NCI-H1694 (cell line): ENCODE measurements at regions not wholly inside any gene's neighbourhood (a gene's known extent, or its start where the extent isn't known, plus 50 kb on each side); places are given as distances from the start of the nearest gene placed in this dataset.

Experiments used
- DNase-seq: peaks from one replicate; lab custom pipeline; 2025; lab: John Stamatoyannopoulos, UW

- DNase-seq, result no peak
Observed at GRCh38 chr9:20117482-20117881, 328.6 kb upstream of the SLC24A2 start.

DNA sequence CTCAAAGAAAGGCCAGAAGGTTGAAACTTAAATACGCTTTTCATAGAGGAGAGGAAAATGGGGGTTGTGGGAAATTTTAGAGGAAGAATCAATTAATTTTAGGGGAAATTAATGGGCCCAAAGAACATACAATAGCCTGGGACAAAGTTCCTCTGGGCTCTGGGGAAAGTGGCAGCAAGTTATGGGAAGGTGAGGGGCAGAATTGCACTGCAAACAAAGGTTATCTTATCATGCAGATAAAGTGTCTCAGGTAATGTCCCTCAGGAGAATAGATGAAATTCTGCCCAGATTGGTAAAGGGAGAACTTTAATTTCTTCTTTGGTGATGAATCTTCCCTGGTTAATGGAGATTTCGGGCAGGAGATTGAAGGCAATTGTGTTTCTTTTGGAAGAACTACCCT, 326.1 kb upstream of the SLC24A2 start:
- no peak for DNase-seq

GRCh38 chr9:20112205-20112783, 323.5 kb upstream of the SLC24A2 start:
- no peak for DNase-seq

DNA sequence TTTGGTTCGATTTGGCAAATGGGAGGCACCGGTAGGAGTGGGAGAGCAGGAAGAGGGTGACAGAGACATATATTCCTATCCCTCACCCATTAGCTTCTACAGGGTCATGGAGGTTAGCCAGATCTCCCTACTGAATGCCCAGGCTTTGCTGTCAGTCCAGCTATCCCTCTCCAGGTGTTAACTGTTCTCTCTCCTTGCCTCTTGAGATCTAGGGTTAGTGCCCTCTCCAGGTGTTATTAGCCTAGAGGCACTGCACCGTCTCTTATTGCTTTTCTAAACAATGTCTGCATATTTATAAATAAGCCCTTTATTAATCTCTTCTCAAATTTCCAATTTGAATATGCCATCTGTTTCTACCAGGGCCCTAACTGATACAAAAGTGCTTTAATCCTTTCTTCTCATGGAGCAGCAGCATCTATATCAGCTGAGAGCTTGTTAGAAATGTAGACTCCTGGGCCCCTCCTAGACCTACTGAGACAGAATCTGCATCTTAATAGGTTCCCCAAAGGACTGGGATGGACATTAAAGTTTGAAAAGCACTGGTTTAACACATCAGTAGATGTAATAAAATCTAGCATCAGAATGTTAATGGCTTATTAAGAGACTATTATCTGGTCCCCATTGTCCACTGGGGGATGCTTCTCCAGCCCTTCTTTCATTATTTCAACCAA, 322.5 kb upstream of the SLC24A2 start:
- DNase-seq, result no peak

DNA sequence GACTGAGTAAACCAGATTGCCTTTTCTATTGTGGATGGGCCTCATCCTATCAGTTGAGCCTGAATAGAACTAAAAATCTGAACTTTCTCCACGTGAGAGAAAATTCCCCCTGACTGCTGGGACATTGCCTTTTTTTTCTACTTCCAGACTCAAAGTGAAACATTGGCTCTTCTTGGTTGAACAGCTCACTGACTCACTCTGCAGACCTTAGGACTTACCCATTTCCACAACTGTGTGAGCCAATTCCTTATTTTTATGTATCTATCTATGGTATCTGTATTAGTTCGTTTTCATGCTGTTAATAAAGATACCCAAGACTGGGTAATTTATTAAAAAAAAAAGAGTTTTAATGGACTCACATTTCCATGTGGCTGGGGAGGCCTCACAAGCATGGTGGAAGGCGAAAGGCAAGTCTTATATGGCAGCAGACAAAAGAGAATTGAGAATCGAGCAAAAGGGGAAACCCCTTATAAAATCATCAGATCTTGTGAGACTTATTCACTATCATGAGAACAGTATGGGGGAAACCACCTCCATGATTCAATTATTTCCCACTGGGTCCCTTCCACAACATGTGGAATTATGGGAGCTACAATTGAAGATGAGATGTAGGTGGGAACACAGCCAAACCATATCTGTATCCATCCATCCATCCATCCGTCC, 306.7 kb upstream of the SLC24A2 start:
- no peak for DNase-seq

GRCh38 chr9:20092561-20092960, 303.7 kb upstream of the SLC24A2 start:
- no peak for DNase-seq

DNA sequence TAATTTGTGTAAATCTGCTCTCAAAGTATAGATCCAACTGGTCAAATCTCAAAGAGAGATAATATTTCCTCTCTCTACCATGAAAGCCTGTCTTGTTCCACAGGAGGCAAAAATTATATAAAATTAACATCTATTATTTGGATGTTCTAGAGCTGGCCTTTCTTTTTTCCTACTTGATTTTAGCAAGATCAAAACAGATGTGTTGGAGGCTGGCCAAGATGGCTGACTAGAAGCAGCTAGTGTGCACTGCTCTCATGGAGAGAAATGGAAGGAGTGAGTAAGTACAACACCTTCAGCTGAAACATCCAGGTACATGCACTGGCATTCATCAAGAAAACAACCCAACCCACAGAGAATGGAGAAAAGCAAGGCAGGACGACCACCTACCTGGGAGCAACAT, 298.6 kb upstream of the SLC24A2 start:
- DNase-seq, result peak; percentile 21

- no peak for DNase-seq
Observed at GRCh38 chr9:20085842-20086241, 297.0 kb upstream of the SLC24A2 start.

GRCh38 chr9:20084125-20084524, 295.3 kb upstream of the SLC24A2 start:
- no peak for DNase-seq

DNA sequence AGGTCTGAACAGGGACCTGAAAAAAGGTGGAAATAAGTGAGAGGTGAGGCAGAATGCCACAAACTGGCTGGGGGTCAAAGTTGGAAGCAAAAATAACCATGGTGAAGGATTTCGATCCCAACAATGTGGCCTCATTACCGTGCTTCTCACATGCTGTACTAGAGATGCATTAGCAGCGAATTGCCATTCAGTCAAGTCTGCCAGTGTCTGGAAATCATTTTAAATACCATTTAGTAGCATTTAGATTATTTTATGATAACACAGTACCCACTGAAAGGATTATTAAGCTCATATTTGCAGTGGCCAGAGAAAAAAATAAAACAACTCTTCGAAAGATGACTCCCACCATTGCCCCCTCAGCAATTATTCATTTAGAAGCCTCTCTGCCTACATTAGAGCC, 294.6 kb upstream of the SLC24A2 start:
- DNase-seq, result no peak

DNA sequence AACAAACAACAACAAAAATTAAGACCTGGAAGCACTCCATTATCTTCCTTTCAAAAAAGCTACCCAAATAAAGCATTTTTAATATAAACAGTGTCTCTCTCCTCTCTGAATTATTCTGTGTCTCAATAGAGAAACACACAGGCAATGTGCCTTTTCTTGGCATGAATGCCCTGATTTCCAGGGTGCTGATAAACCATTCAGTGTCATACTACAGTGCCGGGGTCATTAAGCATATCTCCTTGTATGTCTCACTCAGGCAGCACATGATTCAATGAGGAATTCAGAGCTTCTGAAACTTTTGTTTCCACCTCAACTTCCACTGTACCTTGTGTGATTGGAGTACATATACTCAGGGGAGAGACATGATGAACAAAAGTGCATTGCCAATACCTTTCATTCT, 294.0 kb upstream of the SLC24A2 start:
- DNase-seq, result no peak

GRCh38 chr9:20082406-20082805, 293.6 kb upstream of the SLC24A2 start:
- no peak for DNase-seq

DNA sequence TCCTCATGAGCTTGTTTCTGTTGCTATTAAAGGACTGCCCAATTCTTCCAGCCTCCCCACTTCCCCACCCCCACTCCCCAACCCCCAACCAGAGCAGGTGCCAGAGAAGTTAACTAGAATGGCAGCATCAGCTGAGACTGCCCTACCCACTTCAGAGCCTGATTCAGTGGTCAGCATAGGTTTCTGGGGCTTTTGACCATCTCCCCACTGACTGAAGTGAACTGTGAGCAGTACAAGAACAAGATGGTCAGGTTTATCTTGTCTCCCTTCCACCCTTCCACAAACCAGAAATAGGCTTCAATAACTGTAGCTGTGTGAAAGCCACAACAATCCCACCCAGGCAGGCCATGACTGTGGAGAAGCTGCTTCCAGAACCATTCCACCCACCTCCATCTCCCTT, 289.4 kb upstream of the SLC24A2 start:
- no peak for DNase-seq

- DNase-seq, result no peak
Observed at GRCh38 chr9:20074291-20074690, 285.5 kb upstream of the SLC24A2 start.

DNA sequence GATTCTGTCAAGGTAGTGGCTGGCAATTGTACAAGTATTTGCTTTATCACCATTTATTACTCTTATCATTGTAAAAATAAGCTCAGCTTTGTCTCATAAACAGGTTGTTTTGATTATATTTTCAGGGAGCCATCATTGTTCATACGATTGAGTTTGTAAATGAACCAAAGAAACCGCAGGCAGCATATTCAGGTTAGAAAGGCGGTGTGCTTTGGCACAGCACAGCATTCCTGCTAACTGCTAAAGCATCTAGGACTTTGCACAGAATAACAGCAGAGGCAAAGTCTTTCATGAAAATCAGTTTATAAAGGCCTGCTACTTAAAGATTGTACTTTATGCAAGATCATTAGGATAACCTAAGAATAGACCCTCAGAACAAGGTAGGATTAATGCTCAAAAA, 281.5 kb upstream of the SLC24A2 start:
- no peak for DNase-seq

DNA sequence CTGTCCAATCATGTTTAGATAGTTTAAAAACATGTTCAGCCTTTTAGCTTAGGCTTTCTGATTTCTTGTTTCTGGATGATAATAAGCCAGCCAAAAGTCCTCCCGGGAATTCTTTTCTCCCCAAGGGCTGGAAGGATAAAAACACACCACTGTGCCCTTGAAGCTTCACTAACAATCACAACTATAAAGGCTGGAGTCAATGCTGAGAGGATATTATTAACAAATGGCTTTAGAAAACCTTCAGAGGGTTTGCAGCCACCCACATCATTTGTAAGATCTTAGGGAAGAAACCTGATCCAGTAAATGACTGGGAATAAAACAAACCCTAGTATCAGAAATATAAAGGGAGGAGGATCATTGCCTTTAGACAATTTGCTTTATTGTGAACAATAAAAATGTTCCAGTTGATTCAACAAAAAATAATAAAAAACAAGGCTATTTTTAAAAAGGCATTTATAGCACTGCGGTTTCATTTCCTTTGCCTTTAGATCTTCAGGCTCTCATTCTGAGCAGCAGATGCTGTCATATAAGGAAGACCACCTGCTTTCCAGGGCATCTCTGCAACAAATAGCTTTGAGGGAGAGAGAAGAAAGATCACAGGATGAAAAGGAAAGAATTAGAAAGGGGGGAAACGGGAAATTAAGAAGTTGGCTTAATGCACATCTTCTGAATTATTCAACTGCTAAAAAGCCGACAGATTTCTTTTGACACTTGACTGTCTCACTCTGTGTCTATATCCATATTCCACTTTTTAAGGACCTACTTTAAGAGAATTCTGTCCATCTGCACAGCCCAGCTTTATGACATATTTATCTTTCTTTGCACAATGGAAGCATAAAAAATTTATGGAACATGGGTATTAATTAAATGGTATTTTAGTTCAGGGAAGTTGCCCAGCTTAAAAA, 277.2 kb upstream of the SLC24A2 start:
- DNase-seq, result no peak

GRCh38 chr9:20065046-20065445, 276.2 kb upstream of the SLC24A2 start:
- no peak for DNase-seq

DNA sequence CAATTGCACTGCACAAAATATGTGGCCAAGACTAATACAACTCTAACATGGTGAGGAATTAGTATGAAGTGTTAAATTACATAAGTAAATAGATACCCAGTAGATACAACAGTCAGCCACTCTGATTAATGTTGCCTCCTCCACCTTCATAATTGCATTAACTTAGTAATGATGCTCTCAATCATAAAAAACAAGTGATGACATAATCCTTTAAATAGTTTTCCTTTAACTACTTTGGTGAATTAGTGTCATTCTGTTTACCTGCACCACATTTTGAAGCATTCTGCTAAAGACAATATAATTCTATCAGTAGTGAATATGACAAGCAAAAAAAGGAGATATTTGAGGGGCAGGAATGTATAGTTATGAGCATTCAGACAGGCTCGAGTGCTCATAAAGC, 265.9 kb upstream of the SLC24A2 start:
- DNase-seq, result no peak

GRCh38 chr9:20048985-20049384, 260.1 kb upstream of the SLC24A2 start:
- DNase-seq, result no peak

DNA sequence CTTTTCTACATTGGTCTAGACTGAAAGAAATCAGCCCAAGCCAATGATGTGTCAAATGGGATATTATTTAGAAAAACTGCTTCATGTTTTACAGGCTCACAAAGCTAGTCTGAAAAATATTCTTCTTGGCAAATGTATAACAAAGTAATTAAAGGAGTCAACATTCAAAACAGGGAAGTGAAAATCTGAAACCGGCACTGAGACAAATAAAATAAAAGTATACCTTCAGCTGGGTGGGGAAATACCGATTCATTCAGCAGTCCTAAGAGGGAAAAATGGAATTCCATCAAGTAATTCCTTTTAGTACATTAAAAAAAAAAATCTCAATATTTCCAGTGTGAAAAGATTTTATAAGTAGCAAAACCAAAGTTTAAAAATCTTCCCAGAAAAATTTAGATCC, 259.6 kb upstream of the SLC24A2 start:
- DNase-seq, result no peak

DNA sequence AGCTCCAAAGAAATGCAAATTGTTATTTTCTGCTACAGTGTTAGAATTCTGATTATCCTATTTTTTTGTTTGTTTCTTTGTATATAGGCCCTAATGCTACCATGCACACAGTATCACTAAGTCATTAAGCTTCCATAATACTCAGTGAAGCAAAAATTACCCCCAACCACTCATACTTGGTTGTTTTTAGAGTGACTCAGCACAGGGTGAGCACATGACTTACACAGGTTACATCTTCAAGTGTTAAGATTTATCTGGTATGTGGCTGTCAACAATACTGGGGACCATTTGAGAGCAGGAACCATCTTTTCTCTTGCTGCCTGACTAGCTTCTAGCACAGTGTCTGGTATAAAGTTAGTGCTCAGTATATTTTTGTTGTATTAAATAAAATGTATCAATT, 255.8 kb upstream of the SLC24A2 start:
- no peak for DNase-seq

- no peak for DNase-seq
Observed at GRCh38 chr9:20043461-20043860, 254.6 kb upstream of the SLC24A2 start.

DNA sequence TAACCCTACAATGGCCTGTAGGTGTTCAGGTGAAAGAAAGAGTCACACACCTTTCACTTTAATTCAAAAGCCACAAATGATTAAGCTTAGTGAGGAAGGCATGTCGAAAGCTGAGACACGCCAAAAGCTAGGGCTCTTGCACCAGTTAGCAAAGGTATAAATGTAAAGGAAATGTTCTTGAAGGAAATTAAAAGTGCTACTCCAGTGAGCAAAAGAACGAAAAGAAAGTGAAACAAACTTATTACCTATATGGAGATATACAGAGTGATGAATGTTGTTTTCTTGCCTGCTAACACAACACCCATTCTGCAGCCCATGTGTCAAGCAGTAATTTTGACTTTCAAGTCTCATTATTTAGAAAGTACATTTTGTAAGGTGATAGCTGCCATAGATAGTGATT, 254.2 kb upstream of the SLC24A2 start:
- no peak for DNase-seq
